SHP77 (cell line): ENCODE measurements at regions not wholly inside any gene's neighbourhood (a gene's known extent, or its start where the extent isn't known, plus 50 kb on each side); places are given as distances from the start of the nearest gene placed in this dataset.

Source experiments
- DNase-seq, 2 experiments: peaks; one replicate each; lab custom pipeline; 2025; lab: John Stamatoyannopoulos, UW

DNA sequence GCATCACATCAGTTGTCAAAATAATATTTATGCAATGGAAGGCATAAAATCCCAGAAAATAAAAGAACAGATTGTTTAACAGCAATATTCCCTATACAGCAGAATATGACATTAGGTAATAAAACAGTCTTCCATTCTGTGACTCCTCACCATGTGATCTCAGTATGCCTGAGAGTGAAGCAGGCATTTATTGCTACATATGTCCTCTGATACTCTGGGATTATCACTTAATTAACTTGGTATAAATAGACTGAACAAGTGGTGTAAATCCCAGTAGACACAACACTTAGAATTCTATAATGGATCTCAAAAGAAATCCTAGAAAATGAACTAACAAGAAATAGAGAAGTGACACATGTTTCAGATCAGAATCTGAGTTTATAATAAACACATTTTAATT lies 841.3 kb downstream of the PDHA2 start:
- no peak for DNase-seq

DNA sequence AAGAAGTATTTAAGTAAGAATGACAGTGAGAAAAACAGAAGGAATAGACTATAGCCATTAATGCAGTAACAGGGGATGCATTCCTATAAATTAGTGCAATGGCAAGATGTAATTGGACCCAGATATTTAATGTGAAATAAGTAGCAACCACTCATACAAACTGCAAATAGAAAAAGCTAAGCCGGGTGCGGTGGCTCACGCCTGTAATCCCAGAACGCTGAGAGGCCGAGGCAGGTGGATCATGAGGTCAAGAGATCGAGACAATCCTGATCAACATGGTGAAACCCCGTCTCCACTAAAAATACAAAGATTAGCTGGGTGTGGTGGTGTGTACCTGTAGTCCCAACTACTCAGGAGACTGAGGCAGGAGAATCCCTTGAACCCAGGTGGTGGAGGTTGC lies 845.8 kb downstream of the PDHA2 start:
- no peak for DNase-seq

DNA sequence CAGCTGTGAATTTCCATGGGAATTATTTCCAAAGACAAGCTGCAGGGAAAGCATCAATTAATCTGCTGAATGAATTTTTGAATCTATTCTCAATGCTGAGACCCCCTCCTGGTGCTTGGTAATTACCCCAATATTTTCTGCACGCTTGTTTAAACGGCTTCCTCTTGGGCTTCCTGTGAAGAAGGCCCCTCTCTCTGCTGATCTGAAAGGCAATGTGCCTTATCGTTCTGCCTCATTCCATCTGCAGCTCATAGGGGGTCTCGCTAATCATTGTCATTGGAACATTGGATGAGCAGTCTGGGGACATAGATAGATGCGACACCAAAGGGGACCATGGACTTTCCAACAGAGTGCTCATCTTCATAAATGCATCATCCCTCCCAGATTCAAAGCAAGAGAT lies 851.6 kb downstream of the PDHA2 start:
- DNase-seq, result no peak

DNA sequence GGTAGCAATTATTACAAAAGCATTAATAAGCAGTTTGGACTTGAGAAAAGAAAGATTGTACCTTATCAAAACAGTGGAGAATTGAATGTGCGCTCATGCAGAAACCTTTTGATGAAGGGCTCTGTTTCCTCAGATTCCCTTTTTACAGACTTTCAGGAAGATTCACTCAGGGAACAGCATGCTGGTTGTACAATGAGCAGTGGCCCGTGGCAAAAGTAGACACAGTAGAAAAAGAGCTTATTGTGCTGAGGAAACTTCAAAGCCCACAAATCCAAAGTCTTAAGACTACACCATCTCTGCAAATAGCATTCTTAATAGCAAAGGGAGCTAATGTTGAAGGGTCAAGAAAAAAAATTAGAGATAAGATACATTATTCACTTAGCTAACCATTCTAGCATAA lies 858.9 kb downstream of the PDHA2 start:
- no peak for DNase-seq

DNA sequence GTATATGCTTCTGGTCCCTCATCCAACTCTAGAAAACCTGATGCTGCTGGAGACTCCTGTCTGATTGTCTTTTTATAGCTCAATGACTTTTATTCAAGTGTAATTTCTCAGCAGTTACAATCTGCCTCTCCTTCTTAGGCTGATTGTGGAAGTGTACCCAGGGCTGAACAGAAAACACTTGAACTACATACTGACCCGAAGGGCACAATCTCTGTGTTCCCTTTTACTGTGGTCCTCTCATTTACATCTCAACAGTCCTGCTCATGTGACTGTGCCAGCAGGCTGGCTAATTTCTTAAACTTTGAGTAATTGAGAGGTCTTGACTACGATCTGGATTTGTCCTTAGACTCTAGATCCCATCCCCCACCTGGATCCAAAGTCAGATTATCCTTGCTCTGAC lies 863.4 kb downstream of the PDHA2 start:
- no peak for DNase-seq

DNA sequence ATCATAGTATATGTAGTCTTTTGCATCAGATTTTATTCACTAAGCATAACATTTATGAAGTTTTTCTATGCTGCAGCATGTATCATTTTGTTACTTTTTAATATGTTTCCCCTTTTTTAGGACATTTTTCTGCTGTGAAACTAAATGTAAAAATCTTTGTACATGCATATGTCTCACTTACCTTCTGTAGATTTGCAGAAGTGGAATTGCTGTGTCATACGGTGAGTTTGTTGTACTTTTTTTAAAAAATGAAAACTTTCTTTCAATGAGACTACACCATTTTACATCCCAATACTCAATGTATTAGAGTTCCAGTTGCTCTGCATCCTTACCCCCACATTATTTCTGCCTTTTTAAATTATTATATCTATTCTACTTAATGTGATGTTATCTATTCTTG lies 868.9 kb downstream of the PDHA2 start:
- no peak for DNase-seq

DNA sequence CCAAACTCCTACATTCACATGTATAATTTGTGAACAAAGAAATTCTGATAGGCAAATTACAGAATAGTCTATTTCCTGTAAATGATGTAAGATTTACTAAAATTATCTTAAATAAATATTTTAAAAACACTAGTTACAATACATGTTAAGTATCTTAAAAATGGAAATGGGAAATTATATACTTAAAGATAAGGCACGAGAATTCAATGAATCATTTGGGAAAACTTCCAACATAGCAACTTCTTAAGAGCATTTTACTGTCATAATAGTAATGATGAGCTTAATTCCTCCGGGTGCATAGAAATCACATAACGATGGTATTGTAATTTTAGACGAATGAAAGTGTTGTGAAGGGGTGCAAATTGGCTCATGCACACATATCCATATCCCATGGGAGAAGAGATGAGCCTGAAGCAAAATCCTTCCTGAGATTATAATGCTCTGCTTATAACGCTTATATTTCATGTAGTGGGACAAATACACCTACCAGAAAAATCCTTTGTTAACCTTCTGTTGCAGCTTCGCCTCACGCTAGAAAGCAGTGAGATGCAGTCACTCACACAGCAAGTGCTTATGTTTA lies 873.5 kb downstream of the PDHA2 start:
- DNase-seq, result no peak

DNA sequence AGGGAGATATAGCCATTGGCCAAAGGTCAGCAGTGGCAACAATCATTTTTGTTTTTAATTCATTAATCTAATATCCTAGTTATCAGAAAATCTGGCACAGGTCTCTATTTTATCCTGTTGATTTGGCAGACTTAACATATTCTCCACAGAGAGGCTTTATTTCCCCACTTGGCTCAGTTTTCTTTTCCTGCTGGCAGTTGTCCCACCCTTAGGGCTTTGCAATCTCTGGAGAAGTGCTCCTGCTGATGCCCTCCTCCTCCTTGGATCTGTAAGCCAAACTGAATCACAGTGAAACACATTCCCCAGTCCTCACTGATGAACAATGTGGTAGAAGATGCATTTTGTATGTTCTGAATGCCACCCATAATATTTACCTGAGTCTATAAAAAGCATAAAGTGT lies 889.7 kb downstream of the PDHA2 start:
- no peak for DNase-seq

DNA sequence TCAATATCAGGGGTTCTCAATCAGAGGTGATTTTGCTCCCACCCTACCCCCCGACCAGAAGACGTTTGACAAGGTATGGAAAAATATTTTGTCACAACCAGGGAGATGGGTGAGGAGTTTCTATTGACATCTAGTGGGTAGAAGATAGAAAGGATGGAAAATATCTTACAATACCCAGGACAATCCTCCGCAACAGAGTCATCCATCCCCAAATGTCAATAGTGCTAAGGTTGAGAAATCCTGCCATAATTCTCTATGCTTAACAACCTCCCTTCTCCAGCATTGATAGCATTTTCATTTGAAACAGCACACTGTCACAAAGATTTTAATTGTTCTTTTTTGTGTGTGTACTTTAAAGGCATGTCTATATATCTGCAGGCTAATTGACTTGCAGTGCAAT lies 890.5 kb downstream of the PDHA2 start:
- DNase-seq, result no peak

DNA sequence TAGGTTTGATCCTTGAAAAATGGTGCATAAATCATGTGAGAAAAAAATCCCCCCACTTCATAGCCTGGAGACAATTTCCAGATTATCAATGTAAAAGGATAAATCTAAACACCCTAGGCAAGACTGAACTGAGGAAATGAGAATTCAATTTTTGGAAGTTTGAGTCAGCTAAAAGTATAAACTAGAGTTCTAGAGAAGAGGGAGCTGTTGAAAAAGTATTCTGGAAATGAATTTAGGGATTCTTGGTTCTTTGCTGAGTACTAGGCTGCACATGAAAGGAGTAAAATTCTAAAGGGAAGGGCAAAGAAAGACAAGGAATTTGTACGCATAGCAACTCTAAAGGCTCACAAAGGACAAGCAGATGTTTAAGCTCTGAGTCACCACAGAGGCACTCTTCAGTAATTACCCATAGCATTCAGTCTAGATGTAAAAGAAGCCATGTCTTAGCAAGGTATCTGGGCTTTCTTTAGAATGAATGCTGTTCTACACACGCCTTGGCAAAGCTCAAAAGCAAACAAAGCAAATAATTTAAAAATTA lies 896.5 kb downstream of the PDHA2 start:
- no peak for DNase-seq

DNA sequence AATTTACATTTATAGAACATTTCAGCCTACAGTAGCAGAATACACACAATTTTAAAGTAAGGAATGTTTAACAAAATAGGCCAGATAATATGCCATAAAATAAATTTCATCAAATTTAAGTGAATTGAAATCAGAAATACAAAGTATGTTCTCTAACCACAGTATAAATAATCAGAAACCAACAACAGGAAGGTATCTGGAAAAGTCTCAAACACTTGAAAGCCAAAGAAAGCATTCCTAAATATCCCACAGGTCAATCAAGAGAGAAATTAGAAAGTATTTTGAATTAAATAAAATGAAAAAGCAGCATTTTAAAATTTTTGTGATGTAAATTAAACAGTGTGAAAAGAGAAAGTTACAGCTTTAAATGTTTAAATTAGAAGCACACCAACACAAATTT lies 899.2 kb downstream of the PDHA2 start:
- no peak for DNase-seq

DNA sequence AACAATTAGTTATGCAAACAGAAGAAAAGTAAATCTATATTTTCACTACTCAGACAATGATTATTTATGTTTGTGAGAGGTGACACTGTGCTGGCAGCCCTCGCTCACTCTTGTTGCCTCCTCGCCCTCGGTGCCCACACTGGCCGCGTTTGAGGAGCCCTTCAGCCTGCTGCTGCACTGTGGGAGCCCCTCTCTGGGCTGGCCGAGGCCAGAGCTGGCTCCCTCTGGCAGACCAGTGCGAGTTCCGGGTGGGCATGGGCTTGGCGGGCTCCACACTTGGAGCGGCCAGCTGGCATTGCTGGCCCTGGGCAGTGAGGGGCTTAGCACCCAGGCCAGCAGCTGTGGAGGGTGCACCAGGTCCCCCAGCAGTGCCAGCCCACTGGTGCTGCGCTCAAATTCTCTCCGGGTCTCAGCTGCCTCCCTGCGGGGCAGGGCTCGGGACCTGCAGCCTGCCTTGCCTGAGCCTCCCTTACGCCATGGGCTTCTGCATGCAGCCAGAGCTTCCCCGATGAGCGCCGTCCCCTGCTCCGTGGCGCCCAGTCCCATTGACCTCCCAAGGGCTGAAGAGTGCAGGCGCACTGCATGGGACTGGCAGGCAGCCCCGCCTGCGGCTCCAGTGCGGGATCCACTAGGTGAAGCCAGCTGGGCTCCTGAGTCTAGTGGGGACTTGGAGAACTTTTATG lies 902.6 kb downstream of the PDHA2 start:
- no peak for DNase-seq

DNA sequence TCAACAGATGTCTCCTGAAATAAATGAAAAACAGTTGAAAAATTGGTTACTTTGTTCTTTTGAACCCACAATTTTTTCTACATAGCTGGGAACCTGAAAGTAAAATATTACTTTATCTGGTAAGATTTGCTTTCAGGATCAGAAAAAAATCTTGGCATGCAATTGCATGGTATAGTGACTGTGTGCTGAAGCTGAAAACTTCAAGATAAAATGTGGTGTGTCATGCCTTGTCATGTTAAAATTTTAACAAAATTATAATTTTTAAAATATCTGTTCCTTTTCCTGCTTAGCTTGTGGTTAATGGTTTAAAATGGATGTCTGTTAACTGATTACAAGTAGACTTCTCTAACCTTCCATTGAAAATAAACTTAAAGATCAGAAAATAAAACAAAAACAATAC lies 904.8 kb downstream of the PDHA2 start:
- no peak for DNase-seq

DNA sequence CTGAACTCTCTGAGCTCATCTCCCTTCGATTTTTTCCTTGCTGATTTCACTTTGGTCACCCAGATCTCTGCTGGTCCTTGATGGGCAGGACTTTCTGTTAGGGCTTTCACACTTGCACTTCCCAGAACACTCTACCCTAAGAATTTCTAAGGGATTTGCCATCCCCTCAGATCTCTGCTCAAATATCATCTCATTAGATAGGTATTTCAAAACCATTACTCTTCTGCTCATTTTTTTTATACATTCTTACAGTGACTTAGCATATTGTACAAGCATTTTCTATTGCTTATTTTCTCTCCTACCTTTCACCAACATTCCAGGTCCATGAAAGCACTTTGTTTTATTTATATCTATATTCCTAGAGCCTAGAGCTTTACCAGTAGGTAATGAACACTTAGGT lies 913.3 kb downstream of the PDHA2 start:
- no peak for DNase-seq

DNA sequence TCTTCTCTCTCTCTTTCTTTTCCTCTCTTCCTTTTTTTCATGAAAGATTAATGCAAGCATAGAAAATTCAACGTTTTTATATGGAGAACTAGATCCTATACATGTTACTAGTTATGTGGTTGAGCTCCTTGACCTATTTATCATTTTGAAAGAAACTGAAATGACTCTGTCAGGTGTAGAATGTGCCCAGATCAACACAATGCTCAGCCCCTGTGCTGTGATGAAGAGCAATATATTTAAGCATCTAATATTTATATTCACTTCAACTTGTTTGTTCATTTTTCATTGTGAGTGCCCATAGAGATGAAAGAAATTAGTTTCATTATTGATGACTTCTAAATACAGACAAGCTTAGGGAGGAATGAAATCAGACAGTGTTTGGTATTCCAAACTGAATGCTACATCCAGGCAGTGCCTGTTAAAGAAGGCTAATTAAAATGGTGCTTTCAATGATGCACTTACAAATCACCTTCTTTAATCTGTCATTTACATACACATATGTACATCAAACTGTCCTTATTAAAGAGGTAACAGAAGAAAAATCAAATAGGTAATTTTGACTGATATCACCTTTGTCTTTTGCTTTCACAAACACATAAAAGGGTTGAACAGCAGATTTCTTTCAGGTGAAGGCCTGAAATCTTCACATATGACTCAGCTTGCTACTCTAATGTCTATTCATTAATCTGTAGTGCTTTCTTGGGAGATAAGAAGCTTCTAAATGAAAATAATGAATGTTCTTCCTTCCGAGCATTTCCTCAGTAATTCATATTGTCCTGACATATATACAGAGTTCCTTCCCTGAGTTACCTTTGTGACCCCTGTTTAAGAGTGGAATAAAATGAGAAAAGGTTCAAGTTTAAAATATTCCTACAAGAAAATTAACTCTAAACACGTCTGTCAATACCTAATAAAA lies 915.9 kb downstream of the PDHA2 start:
- DNase-seq, result no peak

DNA sequence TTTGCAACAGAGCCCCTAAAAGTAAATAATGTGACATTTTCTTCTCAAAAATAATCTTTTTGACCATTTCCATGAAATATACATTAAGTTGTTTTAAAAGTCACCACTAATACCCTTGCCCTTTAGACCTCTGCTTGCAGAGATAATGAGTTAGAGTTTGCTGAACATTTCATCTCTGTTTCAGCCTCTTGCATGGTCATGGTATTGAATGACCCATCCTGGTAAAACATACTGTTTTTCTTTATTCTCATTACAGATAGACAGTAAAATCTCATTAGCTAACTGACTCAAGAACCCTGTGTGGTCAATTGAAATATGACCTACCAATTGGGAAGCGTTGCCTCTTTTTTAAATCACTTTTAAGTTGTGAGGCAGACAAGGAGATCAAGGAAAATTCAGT lies 916.7 kb downstream of the PDHA2 start:
- no peak for DNase-seq

DNA sequence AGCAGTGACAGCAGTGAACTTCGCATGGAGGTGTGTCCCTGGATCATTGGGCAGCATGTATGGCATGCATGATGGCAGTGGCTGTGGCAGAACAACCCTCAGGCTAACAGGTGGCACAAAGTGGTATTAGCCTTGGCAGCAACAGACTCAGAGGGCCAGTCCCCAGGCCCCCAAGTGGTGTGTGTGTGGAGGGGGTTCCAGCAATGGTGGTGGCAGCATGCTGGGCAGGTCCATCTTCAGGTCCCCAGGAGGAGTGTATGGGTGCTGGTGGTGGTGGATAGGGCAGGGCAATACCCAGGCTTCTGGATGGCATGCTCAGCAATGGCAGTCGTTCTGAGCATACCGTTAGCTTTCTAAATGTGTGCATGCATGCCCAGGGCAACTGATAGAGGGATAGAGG lies 923.7 kb downstream of the PDHA2 start:
- DNase-seq, result no peak

DNA sequence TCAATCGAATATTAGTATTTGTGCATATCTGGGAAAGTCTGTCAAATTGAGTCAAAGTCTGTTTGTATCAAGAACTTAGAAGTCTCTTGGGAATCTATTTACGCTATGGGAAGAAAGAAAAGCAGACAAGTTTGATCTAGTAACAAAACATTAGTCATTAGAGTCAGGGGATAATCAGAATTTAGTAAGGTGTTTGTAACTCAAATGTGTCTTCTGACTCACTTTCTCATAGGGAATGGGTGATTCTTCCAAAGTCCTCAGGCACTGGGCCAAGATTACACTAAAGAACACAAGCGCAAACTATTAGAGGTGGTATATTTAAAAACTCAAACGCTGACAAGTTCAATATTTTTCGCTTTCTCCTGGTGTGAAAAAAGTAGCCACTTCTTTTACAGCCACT lies 926.5 kb downstream of the PDHA2 start:
- no peak for DNase-seq

DNA sequence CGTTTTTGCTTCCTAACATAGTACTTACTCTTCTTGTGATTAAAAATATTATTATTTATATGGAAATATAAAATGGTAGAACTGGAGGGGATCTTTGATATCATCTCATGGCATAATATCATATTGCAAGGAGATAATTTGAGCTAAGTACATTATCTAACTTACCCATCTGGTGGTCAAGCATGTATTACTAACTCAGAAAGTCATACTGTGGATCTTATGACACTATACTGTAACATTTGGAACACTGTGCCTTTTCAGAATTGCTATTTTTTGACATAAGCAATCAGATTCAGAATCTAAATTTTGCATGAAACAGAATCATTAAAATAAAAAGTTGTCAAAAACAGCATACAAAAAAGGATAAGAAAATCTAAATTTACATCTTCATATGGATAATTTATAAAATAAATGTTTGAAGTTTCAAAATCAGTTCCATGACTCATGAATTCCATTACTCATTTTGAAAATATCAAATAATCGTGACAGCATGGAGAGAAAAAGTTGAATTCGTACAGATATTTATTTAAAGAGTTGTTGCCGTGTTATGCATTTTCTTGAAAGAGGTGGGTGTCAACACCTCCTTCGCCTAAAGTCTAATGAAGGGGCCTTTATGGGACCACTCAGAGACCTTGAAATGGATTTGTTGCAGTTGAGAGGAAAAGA lies 928.1 kb downstream of the PDHA2 start:
- DNase-seq, result no peak

DNA sequence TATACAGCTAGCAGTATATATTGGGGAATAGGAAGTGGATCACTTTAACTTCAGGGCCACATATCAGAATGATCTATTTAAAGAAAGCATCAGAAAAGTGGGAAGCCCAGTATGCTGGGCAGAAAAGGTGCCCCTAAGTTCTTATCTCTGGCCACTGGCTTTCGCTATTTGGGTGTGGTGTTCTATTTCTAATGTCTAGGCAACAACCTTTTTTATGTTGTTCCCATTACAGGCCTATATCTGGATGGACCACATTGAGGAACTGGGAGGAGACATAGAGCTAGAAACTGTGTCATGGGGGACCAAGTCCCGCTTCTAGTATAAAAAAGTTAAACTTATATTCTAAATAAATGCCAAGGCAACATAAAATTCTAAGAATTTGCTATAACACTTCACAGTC lies 935.6 kb downstream of the PDHA2 start:
- no peak for DNase-seq

DNA sequence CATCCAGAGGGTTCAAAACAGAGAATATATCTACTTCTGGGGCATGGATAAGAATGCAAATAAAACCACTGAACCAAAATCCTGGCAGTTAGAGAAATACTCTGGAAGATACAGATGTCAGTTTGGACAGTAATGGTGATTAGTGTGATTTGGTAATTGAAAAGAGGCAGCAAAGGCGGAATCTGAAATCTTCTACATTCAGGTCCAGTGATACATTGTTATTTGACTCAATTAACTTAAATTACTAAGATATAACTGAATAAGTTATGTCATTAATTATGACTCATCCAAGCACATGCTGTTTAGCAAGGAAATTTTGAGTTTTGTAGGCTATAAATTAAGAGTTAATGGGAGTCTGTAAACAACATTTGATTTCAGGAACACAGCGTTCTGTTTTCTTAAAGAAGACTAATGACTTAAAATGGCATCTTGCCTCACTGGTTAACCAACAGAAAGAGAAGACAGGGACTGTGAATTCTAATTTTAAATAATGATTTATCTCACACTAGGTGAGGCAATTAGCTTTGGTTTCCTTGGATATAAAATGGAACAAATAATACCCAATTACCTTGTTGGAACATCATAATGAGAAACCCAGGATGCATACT lies 937.1 kb downstream of the PDHA2 start:
- DNase-seq, result no peak

DNA sequence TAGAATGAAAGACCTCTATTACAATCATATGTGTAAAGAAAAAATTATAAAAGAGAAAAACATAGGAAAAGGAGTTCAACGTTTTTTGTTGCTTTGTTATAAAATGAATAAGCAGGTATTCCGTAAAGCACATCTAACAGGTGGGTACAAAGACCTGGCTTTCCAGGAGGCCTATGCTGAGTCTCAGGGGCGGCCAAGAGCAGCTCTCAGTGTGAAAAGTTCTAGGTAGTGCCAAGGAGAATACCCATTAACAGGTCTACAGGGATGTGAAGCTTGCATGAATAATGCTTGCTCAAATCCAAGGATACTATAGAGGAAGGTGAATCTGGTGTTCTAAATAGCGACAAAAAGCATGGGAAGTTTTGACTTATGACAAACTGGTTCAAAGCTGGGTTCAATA lies 944.4 kb downstream of the PDHA2 start:
- no peak for DNase-seq
